Subcutaneous abdominal adipose tissue (tissue), 5 donors: ENCODE measurements at regions not wholly inside any gene's neighbourhood (a gene's known extent, or its start where the extent isn't known, plus 50 kb on each side); places are given as distances from the start of the nearest gene placed in this dataset.
"Not testable (repeated sequence)": the region's sequence is repeated elsewhere in the genome, so short reads cannot be mapped to it uniquely, and the experiment has no call there.

Experiments used
- H3K27ac ChIP-seq: one replicate; pipeline ENCODE4 v1.7.0; 2013; ENCODE audit warnings: low read depth, mild to moderate bottlenecking, inconsistent platforms, low read length, moderate library complexity
- H3K27me3 ChIP-seq, 5 donors: one replicate each; pipeline ENCODE4 v1.7.0; 2013; ENCODE audit warnings: low read length in 5 of 5, inconsistent platforms in 1 of 5; ENCODE audit not compliant: control insufficient read depth in 5 of 5, insufficient read depth in 4 of 5
- H3K36me3 ChIP-seq, 5 donors: one replicate each; pipeline ENCODE4 v1.7.0; 2013; ENCODE audit warnings: low read length in 5 of 5; ENCODE audit not compliant: control insufficient read depth in 5 of 5, insufficient read depth in 5 of 5
- H3K4me1 ChIP-seq, 5 donors: one replicate each; pipeline ENCODE4 v1.7.0; 2013; ENCODE audit warnings: low read length in 5 of 5, mild to moderate bottlenecking in 3 of 5, moderate library complexity in 1 of 5; ENCODE audit not compliant: control insufficient read depth in 5 of 5, insufficient read depth in 5 of 5
- H3K4me3 ChIP-seq, 5 donors: one replicate each; pipeline ENCODE4 v1.7.0; 2013; ENCODE audit warnings: low read length in 5 of 5, low read depth in 1 of 5
- H3K9ac ChIP-seq, 5 donors: one replicate each; pipeline ENCODE4 v1.7.0; 2013; ENCODE audit warnings: low read length in 5 of 5, mild to moderate bottlenecking in 4 of 5, moderate library complexity in 3 of 5
- H3K9me3 ChIP-seq, 5 donors: one replicate each; pipeline ENCODE4 v1.7.0; 2013; ENCODE audit warnings: low read length in 5 of 5; ENCODE audit not compliant: control insufficient read depth in 5 of 5
- donor health status: healthy.
- donor health status: healthy.
- donor health status: healthy.
- donor health status: healthy.
- donor health status: healthy.

GRCh38 chr5:7309715-7310114 is 86.2 kb upstream of the ADCY2 start:
- H3K4me1 ChIP-seq, H3K9me3 ChIP-seq: not testable (repeated sequence)

GRCh38 chr5:7310656-7311055 is 85.3 kb upstream of the ADCY2 start:
- H3K4me3 ChIP-seq, H3K27ac ChIP-seq, H3K27me3 ChIP-seq, H3K36me3 ChIP-seq, H3K4me1 ChIP-seq, H3K9me3 ChIP-seq, H3K9ac ChIP-seq: not testable (repeated sequence)

More at GRCh38 chr5:7309715-7310114, 86.2 kb upstream of the ADCY2 start:
- not testable (repeated sequence) for H3K9ac ChIP-seq, H3K36me3 ChIP-seq, H3K27ac ChIP-seq, H3K27me3 ChIP-seq, H3K4me3 ChIP-seq

DNA sequence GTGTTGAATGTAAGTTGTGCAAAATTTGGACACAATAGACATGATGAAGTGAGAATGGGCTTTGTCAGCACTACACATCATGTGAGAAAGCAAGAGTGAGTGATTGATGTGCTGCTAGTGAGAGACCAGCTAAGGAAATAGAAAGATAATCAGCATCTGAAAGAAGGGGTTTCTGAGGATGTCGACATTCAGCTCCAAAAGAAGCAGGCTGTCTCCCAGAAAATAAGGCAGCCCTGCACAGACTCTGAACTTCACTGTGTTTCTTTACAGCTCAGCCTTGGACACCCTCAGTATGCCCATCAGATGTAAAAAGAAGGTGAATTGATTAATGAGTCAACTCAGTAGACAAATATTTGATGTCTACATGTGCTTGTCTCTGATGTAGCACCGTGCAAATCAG is 80.8 kb upstream of the ADCY2 start:
- Histone ChIP-seq H3K4me1 (no peaks in the 10 kb centered on the region), H3K4me3 (no peak overlapping the region), H3K36me3 (no peaks in the 10 kb centered on the region), H3K27me3 (no peaks in the 10 kb centered on the region), H3K9me3 (no peaks in the 10 kb centered on the region), H3K9ac (no peak overlapping the region), H3K27ac (no peak overlapping the region)

GRCh38 chr5:7317751-7318150 is 78.2 kb upstream of the ADCY2 start:
- no peak overlapping the region for H3K27ac ChIP-seq
- no peak overlapping the region for H3K9ac ChIP-seq
- no peak overlapping the region for H3K4me3 ChIP-seq
- H3K9me3 ChIP-seq = no peaks in the 10 kb centered on the region
- no peaks in the 10 kb centered on the region for H3K4me1 ChIP-seq
- H3K36me3 ChIP-seq = no peaks in the 10 kb centered on the region
- H3K27me3 ChIP-seq = no peaks in the 10 kb centered on the region

DNA sequence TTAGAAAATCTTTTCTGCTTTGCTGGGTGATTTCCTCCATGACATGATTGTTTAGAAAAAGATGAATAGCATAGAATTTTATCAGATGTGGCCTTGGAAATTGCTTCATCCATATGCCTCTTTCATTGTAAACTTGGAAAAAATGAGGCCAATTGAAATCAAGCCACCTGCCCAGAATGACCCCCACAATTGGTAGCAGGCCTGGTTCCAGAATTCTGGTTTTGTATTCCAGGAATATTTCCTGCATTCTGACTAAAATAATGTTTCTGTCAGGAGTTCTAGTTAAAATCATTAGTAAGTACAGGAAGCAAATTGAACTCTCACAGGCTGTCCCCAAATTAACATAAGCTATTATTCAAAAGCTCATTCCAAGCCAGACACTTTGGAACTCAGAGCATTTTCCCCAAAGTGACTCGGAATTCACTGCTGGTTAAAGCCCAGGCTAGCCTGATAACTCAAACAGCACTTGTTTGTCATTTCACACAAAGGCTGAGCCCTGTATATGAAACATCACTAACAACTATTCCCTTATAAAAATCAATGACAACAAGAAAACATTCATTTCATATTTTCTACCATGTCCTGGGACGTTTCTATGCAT is 75.1 kb upstream of the ADCY2 start:
- no peak overlapping the region for H3K9ac ChIP-seq
- H3K4me1 ChIP-seq = peaks cover 0 to under 1% (median 0%) of the 10 kb centered on the region in 5 donors
- H3K36me3 ChIP-seq = no peaks in the 10 kb centered on the region
- no peaks in the 10 kb centered on the region for H3K9me3 ChIP-seq
- H3K27ac ChIP-seq = no peak overlapping the region
- H3K27me3 ChIP-seq = no peaks in the 10 kb centered on the region
- H3K4me3 ChIP-seq = no peak overlapping the region

DNA sequence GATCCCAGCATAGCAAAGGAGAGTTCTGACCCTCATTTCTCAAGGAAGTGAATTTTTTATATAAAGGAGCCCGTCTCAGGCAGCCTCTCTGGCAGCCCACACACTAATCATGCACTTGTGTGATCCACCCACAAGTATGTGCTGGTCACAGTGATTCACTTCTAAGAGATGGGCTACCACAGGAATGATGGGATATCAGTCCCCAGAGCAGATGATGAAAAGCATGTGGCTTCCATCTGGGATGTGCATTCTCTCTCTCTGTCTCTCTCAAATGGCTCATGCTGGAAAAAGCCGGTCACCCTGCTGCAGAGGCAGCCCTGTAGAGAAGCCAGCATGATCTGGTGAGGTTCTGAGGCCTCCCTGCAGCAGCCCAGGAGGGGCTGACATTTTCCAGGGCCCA is 74.2 kb upstream of the ADCY2 start:
- Histone ChIP-seq H3K9ac (no peak overlapping the region), H3K27me3 (no peaks in the 10 kb centered on the region), H3K4me3 (no peak overlapping the region), H3K36me3 (no peaks in the 10 kb centered on the region), H3K4me1 (peaks cover 0 to 9% (median 6%) of the 10 kb centered on the region in 5 donors), H3K9me3 (no peaks in the 10 kb centered on the region), H3K27ac (no peak overlapping the region)

- H3K4me3 ChIP-seq = no peak overlapping the region
- H3K27ac ChIP-seq = no peak overlapping the region
- no peaks in the 10 kb centered on the region for H3K27me3 ChIP-seq
- H3K9ac ChIP-seq = no peak overlapping the region
- H3K9me3 ChIP-seq = no peaks in the 10 kb centered on the region
- H3K4me1 ChIP-seq = peaks cover 0 to 21% (median 6%) of the 10 kb centered on the region in 5 donors
- no peaks in the 10 kb centered on the region for H3K36me3 ChIP-seq
Observed at GRCh38 chr5:7324919-7325318, 71.0 kb upstream of the ADCY2 start.

- Histone ChIP-seq H3K4me1 (peaks cover 0 to 35% (median 6%) of the 10 kb centered on the region in 5 donors), H3K36me3 (no peaks in the 10 kb centered on the region), H3K27me3 (no peaks in the 10 kb centered on the region), H3K4me3 (no peak overlapping the region), H3K9me3 (no peaks in the 10 kb centered on the region), H3K9ac (no peak overlapping the region), H3K27ac (peak overlapping the region; percentile 20)
Observed at GRCh38 chr5:7325975-7326913, 69.7 kb upstream of the ADCY2 start.

GRCh38 chr5:7329141-7329540 is 66.8 kb upstream of the ADCY2 start:
- H3K27ac ChIP-seq = no peak overlapping the region
- no peaks in the 10 kb centered on the region for H3K36me3 ChIP-seq
- H3K9me3 ChIP-seq = no peaks in the 10 kb centered on the region
- no peak overlapping the region for H3K9ac ChIP-seq
- H3K4me3 ChIP-seq = no peak overlapping the region
- H3K4me1 ChIP-seq = peaks cover 0 to 37% (median 6%) of the 10 kb centered on the region in 5 donors
- no peaks in the 10 kb centered on the region for H3K27me3 ChIP-seq

DNA sequence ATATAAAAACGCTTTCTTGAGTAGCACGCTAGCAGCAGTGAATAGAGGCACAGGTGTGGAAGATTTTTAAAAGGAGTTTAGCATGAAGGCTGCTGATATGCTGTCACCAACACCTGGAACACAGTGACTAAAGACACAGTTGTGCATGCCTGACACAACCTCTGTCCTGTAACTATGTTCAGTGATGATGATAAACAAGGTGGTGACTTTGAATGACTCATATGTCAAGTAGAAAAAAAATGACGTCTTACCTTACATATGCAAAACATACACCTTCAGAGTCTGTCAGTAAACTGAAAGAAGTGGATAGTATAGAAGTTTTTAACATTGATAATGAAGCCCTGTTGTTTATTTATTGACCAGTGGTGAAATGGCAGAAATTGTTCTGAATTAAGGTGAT is 66.2 kb upstream of the ADCY2 start:
- Histone ChIP-seq H3K4me3 (no peak overlapping the region), H3K27ac (no peak overlapping the region), H3K9ac (no peak overlapping the region), H3K4me1 (peaks cover 0 to 37% (median 6%) of the 10 kb centered on the region in 5 donors), H3K36me3 (no peaks in the 10 kb centered on the region), H3K9me3 (peaks cover 0 to under 1% (median 0%) of the 10 kb centered on the region in 5 donors), H3K27me3 (no peaks in the 10 kb centered on the region)
